ENCODE measurements at regions not wholly inside any gene's neighbourhood (a gene's known extent, or its start where the extent isn't known, plus 50 kb on each side); places are given as distances from the start of the nearest gene placed in this dataset.

GRCh38 chr12:74241341-74241740 is 296.3 kb upstream of the ATXN7L3B start:
- TF ChIP-seq CTCF (IDR thresholded peaks at IDR 0.05; ENCODE audit: low read length) = no peak
- no peak for TF ChIP-seq EZH2 (IDR thresholded peaks at IDR 0.05; ENCODE audit: borderline replicate concordance, low read length)

Data from OCI-LY1 (cell line).